ENCODE measurements at regions not wholly inside any gene's neighbourhood (a gene's known extent, or its start where the extent isn't known, plus 50 kb on each side); places are given as distances from the start of the nearest gene placed in this dataset.
"Not testable (repeated sequence)": the region's sequence is repeated elsewhere in the genome, so short reads cannot be mapped to it uniquely, and the experiment has no call there.

GRCh38 chr12:25313266-25313990 lies 62.7 kb upstream of the KRAS start:
- FAIRE-seq; H3K4me2 ChIP-seq (ENCODE audit: insufficient read depth in 1 of 2, low read depth in 2 of 2, low read length in 2 of 2); H3K9ac ChIP-seq (replicated peaks in 1 of 4; ENCODE audit: extremely low read depth in 1 of 4, low read depth in 3 of 4, low read length in 3 of 4); H2AFZ ChIP-seq (ENCODE audit: low read length); H4K5ac ChIP-seq (ENCODE audit: insufficient read length, low read depth, low read length); H2BK120ac ChIP-seq (replicated peaks; ENCODE audit: low read depth, low read length); H3K23me2 ChIP-seq (ENCODE audit: low read depth, low read length); H3K56ac ChIP-seq (replicated peaks; ENCODE audit: insufficient read length, low read depth, low read length); H2BK12ac ChIP-seq (ENCODE audit: low read depth, low read length); H3K27ac ChIP-seq (ENCODE audit: low read depth, low read length); H3K18ac ChIP-seq (ENCODE audit: extremely low read depth, low read length); H4K91ac ChIP-seq (replicated peaks; ENCODE audit: insufficient read length, low read length); POLR2A ChIA-PET (ENCODE audit: partially characterized antibody); DNase-seq (ENCODE audit: low read depth in 1 of 2, low spot score in 2 of 2); H3K14ac ChIP-seq (ENCODE audit: insufficient read length); H4K20me1 ChIP-seq (replicated peaks in 1 of 2; ENCODE audit: control insufficient read depth in 1 of 2, insufficient read depth in 2 of 2, low read length in 2 of 2); H2BK20ac ChIP-seq (ENCODE audit: low read length); H2AK5ac ChIP-seq (ENCODE audit: low read depth, low read length); H3K4ac ChIP-seq (replicated peaks; ENCODE audit: insufficient read length, low read depth, low read length); H3K4me1 ChIP-seq (replicated peaks in 1 of 4; ENCODE audit: control insufficient read depth in 3 of 4, insufficient read depth in 4 of 4, low read length in 3 of 4); H3K4me3 ChIP-seq (ENCODE audit: extremely low read depth in 1 of 4, insufficient read depth in 2 of 4, low read depth in 3 of 4, low read length in 4 of 4); H3K36me3 ChIP-seq (ENCODE audit: control insufficient read depth in 2 of 4, insufficient read depth in 4 of 4, low read length in 3 of 4); H3K79me1 ChIP-seq (ENCODE audit: low read depth, low read length); H2BK15ac ChIP-seq (ENCODE audit: low read length); H3K27me3 ChIP-seq (replicated peaks in 1 of 4; ENCODE audit: control insufficient read depth in 3 of 4, extremely low read depth in 1 of 4, insufficient read depth in 3 of 4, low read length in 3 of 4); H3K79me2 ChIP-seq (ENCODE audit: control insufficient read depth in 1 of 2, insufficient read depth in 2 of 2, low read length in 2 of 2); H3K9me3 ChIP-seq (ENCODE audit: insufficient read depth in 2 of 2, low read depth in 1 of 2, low read length in 1 of 2); H2BK5ac ChIP-seq (ENCODE audit: low read depth, low read length); H4K8ac ChIP-seq (ENCODE audit: extremely low read depth, insufficient read depth, low read length); H3K23ac ChIP-seq (ENCODE audit: insufficient read length); CTCF ChIA-PET (ENCODE audit: partially characterized antibody): not testable (repeated sequence)
- 81% methylated on average over 4 of the region's 4 CpGs; no CpG with 5 or more reads in 1 of the 2 experiments for WGBS, 2 experiments (ENCODE audit: extremely low coverage in 1 of 2, insufficient coverage in 1 of 2, insufficient read length in 1 of 2, insufficient replicate concordance in 2 of 2, low coverage in 1 of 2, low lambda C conversion rate in 2 of 2, missing lambda C conversion rate in 1 of 2)

Data from H1 (cell line).